Left lung (tissue), 4 donors: ENCODE measurements at regions not wholly inside any gene's neighbourhood (a gene's known extent, or its start where the extent isn't known, plus 50 kb on each side); places are given as distances from the start of the nearest gene placed in this dataset.

ENCODE experiments used
- ATAC-seq: fragments of 200-7000 bp; cut with Tn5 transposase; one replicate; pipeline ENCODE4 v1.9.1; 2020; ENCODE audit warnings: moderate library complexity
- DNase-seq, 4 donors: peaks; one replicate each; pipeline ENCODE4 v3.0.0-alpha.2; 2013 to 2020
- H3K27ac ChIP-seq, 2 donors: fragments of 200-600 bp; sonication (generic) in 1 of 2; one replicate each; pipeline versions ENCODE4 v1.5.0 to v1.8.0; 2020 to 2021
- H3K27me3 ChIP-seq, 2 donors: fragments of 200-600 bp; sonication (generic) in 1 of 2; one replicate each; pipeline versions ENCODE4 v1.5.0 to v1.8.0; 2020 to 2021
- H3K36me3 ChIP-seq, 2 donors: fragments of 200-600 bp; sonication (generic) in 1 of 2; one replicate each; pipeline versions ENCODE4 v1.5.0 to v1.8.0; 2020 to 2021
- H3K4me1 ChIP-seq, 2 donors: fragments of 200-600 bp; one replicate each; pipeline ENCODE4 v1.8.0; 2021
- H3K4me3 ChIP-seq, 2 donors: fragments of 200-600 bp; sonication (generic) in 1 of 2; one replicate each; pipeline versions ENCODE4 v1.5.0 to v1.8.0; 2020 to 2021; ENCODE audit warnings: mild to moderate bottlenecking in 1 of 2
- H3K9me3 ChIP-seq, 2 donors: fragments of 200-600 bp; sonication (generic) in 1 of 2; one replicate each; pipeline versions ENCODE4 v1.5.0 to v1.8.0; 2020 to 2021
- intact Hi-C, 2 donors: fragments of 100-400 bp; cut with DNase I; formaldehyde crosslinking; loops; one replicate each; pipeline versions ENCODE4 v1.11.2 to v1.14.2; 2022
- TF ChIP-seq, protein P1 (sequence below), 2 donors: fragments of 200-600 bp; sonication (generic) in 1 of 2; IDR thresholded peaks; one replicate each; pipeline versions ENCODE4 v1.5.0 to v1.8.0; 2021; ENCODE audit warnings: antibody characterized with exemption in 2 of 2
- donor health status: DM: no; HTN: yes; CAD: no.
- donor health status: DM: no; HTN: no; CAD: no.

DNA sequence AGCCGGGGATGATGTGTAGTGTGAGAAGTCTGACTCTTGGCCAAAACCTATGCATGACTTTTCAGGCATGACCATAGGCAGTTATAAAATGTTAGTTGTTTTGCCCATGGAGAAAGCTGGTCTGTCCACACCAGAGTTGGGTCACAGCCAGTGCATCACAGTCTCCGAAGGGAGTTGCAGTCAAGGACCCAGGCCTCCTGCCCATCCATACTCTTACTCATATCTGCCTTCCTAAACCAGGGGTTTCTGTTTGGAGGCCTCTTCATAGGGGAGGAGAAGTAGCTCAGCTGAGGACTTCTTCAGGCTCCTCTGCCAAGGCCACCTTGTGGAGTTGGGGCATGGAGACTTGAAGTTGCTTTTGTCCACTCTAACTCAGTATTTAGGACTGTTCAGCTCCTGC lies 1008.3 kb downstream of the PCDH18 start:
- TF ChIP-seq, protein P1, sequence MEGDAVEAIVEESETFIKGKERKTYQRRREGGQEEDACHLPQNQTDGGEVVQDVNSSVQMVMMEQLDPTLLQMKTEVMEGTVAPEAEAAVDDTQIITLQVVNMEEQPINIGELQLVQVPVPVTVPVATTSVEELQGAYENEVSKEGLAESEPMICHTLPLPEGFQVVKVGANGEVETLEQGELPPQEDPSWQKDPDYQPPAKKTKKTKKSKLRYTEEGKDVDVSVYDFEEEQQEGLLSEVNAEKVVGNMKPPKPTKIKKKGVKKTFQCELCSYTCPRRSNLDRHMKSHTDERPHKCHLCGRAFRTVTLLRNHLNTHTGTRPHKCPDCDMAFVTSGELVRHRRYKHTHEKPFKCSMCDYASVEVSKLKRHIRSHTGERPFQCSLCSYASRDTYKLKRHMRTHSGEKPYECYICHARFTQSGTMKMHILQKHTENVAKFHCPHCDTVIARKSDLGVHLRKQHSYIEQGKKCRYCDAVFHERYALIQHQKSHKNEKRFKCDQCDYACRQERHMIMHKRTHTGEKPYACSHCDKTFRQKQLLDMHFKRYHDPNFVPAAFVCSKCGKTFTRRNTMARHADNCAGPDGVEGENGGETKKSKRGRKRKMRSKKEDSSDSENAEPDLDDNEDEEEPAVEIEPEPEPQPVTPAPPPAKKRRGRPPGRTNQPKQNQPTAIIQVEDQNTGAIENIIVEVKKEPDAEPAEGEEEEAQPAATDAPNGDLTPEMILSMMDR (IDR thresholded peaks at IDR 0.05) = no peak
- no peak overlapping the region for H3K27ac ChIP-seq
- ATAC-seq (no peak), DNase-seq (no peak)
- H3K4me1 ChIP-seq = no peaks in the 10 kb centered on the region
- H3K27me3 ChIP-seq = no peaks in the 10 kb centered on the region
- intact Hi-C loops = no loop called here
- H3K9me3 ChIP-seq = peaks cover 0 to 6% of the 10 kb centered on the region in 2 donors
- H3K4me3 ChIP-seq = no peak overlapping the region
- H3K36me3 ChIP-seq = no peaks in the 10 kb centered on the region

DNA sequence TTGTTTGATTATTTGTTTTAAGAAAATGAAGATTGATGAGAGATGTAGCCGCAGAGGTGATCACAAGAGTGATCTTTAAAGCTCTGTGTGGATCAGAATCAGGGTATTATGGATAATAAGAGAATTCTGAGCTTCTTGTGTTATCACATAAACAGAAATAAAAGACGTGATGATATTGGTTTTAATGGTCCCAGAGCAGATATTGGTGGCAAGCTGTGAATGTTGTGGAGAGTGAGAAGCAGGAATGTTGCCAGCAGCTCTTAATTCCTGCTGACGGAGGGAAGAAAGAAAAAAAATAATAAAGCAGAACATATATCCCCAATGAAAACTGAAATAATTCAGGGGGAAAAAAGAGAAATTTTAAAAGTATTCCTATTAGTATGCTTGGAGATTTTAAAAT lies 1015.9 kb downstream of the PCDH18 start:
- H3K4me3 ChIP-seq = no peak overlapping the region
- ATAC-seq = no peak
- peaks cover 0 to 6% of the 10 kb centered on the region in 2 donors for H3K9me3 ChIP-seq
- no peak for DNase-seq
- TF ChIP-seq, protein P1 (IDR thresholded peaks at IDR 0.05) = no peak
- no peaks in the 10 kb centered on the region for H3K36me3 ChIP-seq
- intact Hi-C loops = no loop called here
- H3K27ac ChIP-seq = no peak overlapping the region
- H3K27me3 ChIP-seq = no peaks in the 10 kb centered on the region
- no peaks in the 10 kb centered on the region for H3K4me1 ChIP-seq

DNA sequence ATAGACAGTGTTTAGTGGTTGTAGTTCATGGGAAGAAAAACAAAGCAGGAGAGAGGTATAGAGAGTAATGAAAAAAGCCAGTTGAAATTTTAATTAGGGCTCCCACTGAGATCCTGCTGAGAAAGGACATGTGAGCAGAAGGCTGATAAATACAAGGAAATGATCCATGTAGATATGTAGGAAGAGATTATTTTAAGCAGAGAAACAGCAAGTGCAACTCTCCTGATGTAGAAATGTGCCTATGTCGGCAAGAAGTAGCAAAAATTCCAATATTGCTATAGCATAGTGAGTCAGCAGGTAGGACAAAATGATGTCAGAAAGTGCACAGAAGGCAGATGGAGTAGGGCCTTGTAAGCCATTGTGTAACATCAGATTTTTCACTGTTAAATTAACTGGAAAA lies 1027.3 kb downstream of the PCDH18 start:
- DNase-seq (no peak), ATAC-seq (no peak)
- Histone ChIP-seq H3K36me3 (no peaks in the 10 kb centered on the region), H3K27me3 (no peaks in the 10 kb centered on the region), H3K4me1 (no peaks in the 10 kb centered on the region), H3K27ac (no peak overlapping the region), H3K9me3 (peaks cover 2 to 4% of the 10 kb centered on the region in 2 donors), H3K4me3 (no peak overlapping the region)
- TF ChIP-seq, protein P1 (IDR thresholded peaks at IDR 0.05) = no peak
- intact Hi-C loops = no loop called here

DNA sequence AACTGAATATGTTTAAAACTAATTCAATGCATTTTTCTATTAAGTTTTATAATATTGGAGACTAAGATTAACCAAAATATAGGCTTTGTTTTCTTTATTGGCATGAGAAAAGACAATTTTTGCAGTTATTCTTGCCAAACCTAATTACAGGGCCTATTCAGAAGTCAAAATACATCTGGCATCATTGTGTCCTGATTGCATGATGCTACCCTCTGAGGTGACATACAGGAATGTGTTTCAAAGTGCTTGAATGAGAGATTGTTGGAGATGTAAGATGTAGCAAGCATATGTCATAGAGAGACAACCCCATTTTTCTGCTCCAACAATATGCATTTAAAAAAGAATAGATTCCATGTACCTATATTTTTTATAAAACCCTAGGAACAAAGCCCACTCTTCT lies 1036.4 kb downstream of the PCDH18 start:
- ATAC-seq = no peak
- TF ChIP-seq, protein P1 (IDR thresholded peaks at IDR 0.05) = no peak

DNA sequence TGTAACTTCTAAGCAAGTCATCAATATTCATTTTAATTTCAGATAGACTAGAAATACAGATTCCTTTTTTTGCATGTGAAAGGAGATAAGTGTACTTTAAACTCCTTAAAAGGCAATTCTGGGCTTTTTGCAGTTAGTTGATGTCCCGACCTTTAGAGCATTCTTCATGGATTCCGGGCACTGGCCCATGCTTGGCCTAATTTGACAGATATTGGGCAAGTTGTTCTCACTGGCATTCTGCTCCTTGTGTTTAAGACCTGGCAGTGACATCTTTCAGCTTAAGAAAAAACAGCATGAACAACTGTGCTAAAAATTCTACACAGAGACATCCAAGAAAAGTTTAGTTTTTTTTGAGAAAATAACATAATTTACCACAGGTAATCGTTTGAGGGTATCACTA lies 1037.2 kb downstream of the PCDH18 start:
- H3K9me3 ChIP-seq = no peaks in the 10 kb centered on the region
- DNase-seq = peak in 1 of 4 donors; percentile 8
- H3K27me3 ChIP-seq = no peaks in the 10 kb centered on the region
- no peak overlapping the region for H3K27ac ChIP-seq
- H3K4me1 ChIP-seq = no peaks in the 10 kb centered on the region
- intact Hi-C loops = no loop called here
- no peak for ATAC-seq
- TF ChIP-seq, protein P1 (IDR thresholded peaks at IDR 0.05) = no peak
- H3K36me3 ChIP-seq = no peaks in the 10 kb centered on the region
- no peak overlapping the region for H3K4me3 ChIP-seq

More for the DNA sequence above, 1036.4 kb downstream of the PCDH18 start:
- intact Hi-C loops = no loop called here
- no peaks in the 10 kb centered on the region for H3K4me1 ChIP-seq
- no peaks in the 10 kb centered on the region for H3K36me3 ChIP-seq
- no peak overlapping the region for H3K4me3 ChIP-seq
- H3K9me3 ChIP-seq = no peaks in the 10 kb centered on the region
- no peak for DNase-seq
- no peaks in the 10 kb centered on the region for H3K27me3 ChIP-seq
- no peak overlapping the region for H3K27ac ChIP-seq
